ENCODE measurements at regions not wholly inside any gene's neighbourhood (a gene's known extent, or its start where the extent isn't known, plus 50 kb on each side); places are given as distances from the start of the nearest gene placed in this dataset.

- TF ChIP-seq EZH2 (IDR thresholded peaks at IDR 0.05; ENCODE audit: borderline replicate concordance, low read depth, low read length, poor library complexity, severe bottlenecking) (no peak), CTCF (conservative IDR thresholded peaks at IDR 0.05; ENCODE audit: low read depth, low read length) (no peak)
- intact Hi-C loops (cut with micrococcal nuclease; ENCODE audit: unreplicated experiment) = no loop called here
- H3K4me1 ChIP-seq (ENCODE audit: insufficient read depth, low read length, poor library complexity, severe bottlenecking) = no peaks in the 10 kb centered on the region
- H3K36me3 ChIP-seq (ENCODE audit: insufficient read depth, low read length, poor library complexity, severe bottlenecking) = no peaks in the 10 kb centered on the region
- ChIA-PET CTCF (no interaction called here), POLR2A (ENCODE audit: low non-redundant PET) (no interaction called here)
- no peaks in the 10 kb centered on the region for H3K9me3 ChIP-seq (ENCODE audit: low read depth, low read length, poor library complexity, severe bottlenecking)
- DNase-seq (ENCODE audit: low spot score) = no peak
- no peak overlapping the region for H3K27ac ChIP-seq (ENCODE audit: low read depth, low read length, poor library complexity, severe bottlenecking)
- H3K27me3 ChIP-seq (replicated peaks; ENCODE audit: insufficient read depth, low read depth, low read length, poor library complexity) = no peaks in the 10 kb centered on the region
- BruUV-seq (replicated peaks) = no TSS peak
- no peak overlapping the region for H3K4me3 ChIP-seq (ENCODE audit: low read depth, low read length, poor library complexity, severe bottlenecking)
Measured at GRCh38 chr5:82622711-82623514, 344.8 kb upstream of the RPS23 start.

- no peak overlapping the region for H3K27ac ChIP-seq (ENCODE audit: low read depth, low read length, poor library complexity, severe bottlenecking)
- no peaks in the 10 kb centered on the region for H3K9me3 ChIP-seq (ENCODE audit: low read depth, low read length, poor library complexity, severe bottlenecking)
- ChIA-PET POLR2A (ENCODE audit: low non-redundant PET) (no interaction called here), CTCF (interaction anchor here (0.5 kb wide), 1 partner anchor 523 kb away, joined by 3 read pairs; no protein-coding TSS in a partner anchor)
- no peak for DNase-seq (ENCODE audit: low spot score)
- H3K4me1 ChIP-seq (ENCODE audit: insufficient read depth, low read length, poor library complexity, severe bottlenecking) = no peaks in the 10 kb centered on the region
- H3K4me3 ChIP-seq (ENCODE audit: low read depth, low read length, poor library complexity, severe bottlenecking) = no peak overlapping the region
- H3K36me3 ChIP-seq (ENCODE audit: insufficient read depth, low read length, poor library complexity, severe bottlenecking) = no peaks in the 10 kb centered on the region
- no peaks in the 10 kb centered on the region for H3K27me3 ChIP-seq (replicated peaks; ENCODE audit: insufficient read depth, low read depth, low read length, poor library complexity)
- intact Hi-C loops (cut with micrococcal nuclease; ENCODE audit: unreplicated experiment) = no loop called here
- no peak for TF ChIP-seq CTCF (conservative IDR thresholded peaks at IDR 0.05; ENCODE audit: low read depth, low read length)
- no peak for TF ChIP-seq EZH2 (IDR thresholded peaks at IDR 0.05; ENCODE audit: borderline replicate concordance, low read depth, low read length, poor library complexity, severe bottlenecking)
- BruUV-seq (replicated peaks) = no TSS peak
Measured at GRCh38 chr5:82622205-82622604, 344.1 kb upstream of the RPS23 start.

GRCh38 chr5:82620957-82621600, 342.9 kb upstream of the RPS23 start:
- Histone ChIP-seq H3K4me1 (ENCODE audit: insufficient read depth, low read length, poor library complexity, severe bottlenecking) (no peaks in the 10 kb centered on the region), H3K9me3 (ENCODE audit: low read depth, low read length, poor library complexity, severe bottlenecking) (no peaks in the 10 kb centered on the region), H3K27ac (ENCODE audit: low read depth, low read length, poor library complexity, severe bottlenecking) (no peak overlapping the region), H3K36me3 (ENCODE audit: insufficient read depth, low read length, poor library complexity, severe bottlenecking) (no peaks in the 10 kb centered on the region), H3K27me3 (replicated peaks; ENCODE audit: insufficient read depth, low read depth, low read length, poor library complexity) (no peaks in the 10 kb centered on the region), H3K4me3 (ENCODE audit: low read depth, low read length, poor library complexity, severe bottlenecking) (no peak overlapping the region)
- no peak for TF ChIP-seq CTCF (conservative IDR thresholded peaks at IDR 0.05; ENCODE audit: low read depth, low read length)
- DNase-seq (ENCODE audit: low spot score) = no peak
- POLR2A ChIA-PET (ENCODE audit: low non-redundant PET) = no interaction called here
- no TSS peak for BruUV-seq (replicated peaks)
- CTCF ChIA-PET = no interaction called here
- intact Hi-C loops (cut with micrococcal nuclease; ENCODE audit: unreplicated experiment) = no loop called here

Data from A673 (cell line).